ENCODE measurements at regions not wholly inside any gene's neighbourhood (a gene's known extent, or its start where the extent isn't known, plus 50 kb on each side); places are given as distances from the start of the nearest gene placed in this dataset.

- no peak for ATAC-seq
- no peak for DNase-seq (ENCODE audit: low read depth in 1 of 2, low spot score in 1 of 2)
- Histone ChIP-seq H3K4me1 (no peaks in the 10 kb centered on the region), H3K4me3 (no peak overlapping the region), H3K9me3 (no peaks in the 10 kb centered on the region), H3K4me2 (no peak overlapping the region), H3K27ac (no peak overlapping the region)
- WGBS (ENCODE audit: missing lambda C conversion rate) = 7% methylated on average over 2 of the region's 2 CpGs
- CTCF ChIA-PET = no interaction called here
- POLR2A ChIA-PET = no interaction called here
- TF ChIP-seq MAX (IDR thresholded peaks at IDR 0.05) (no peak), ZFP36 (IDR thresholded peaks at IDR 0.05; ENCODE audit: borderline replicate concordance, partially characterized antibody) (no peak), CBX8 (IDR thresholded peaks at IDR 0.05) (no peak)
- no peak for FAIRE-seq
Observed at GRCh38 chr15:55094136-55094535, 102.6 kb downstream of the RSL24D1 start.

GRCh38 chr15:55088207-55088606, 108.5 kb downstream of the RSL24D1 start:
- POLR2A ChIA-PET = no interaction called here
- CTCF ChIA-PET = no interaction called here
- ATAC-seq = no peak

GRCh38 chr15:55084673-55085072, 112.1 kb downstream of the RSL24D1 start:
- Histone ChIP-seq H3K9me3 (no peaks in the 10 kb centered on the region), H3K4me1 (no peaks in the 10 kb centered on the region), H3K27ac (no peak overlapping the region), H3K4me2 (no peak overlapping the region), H3K4me3 (no peak overlapping the region)
- ATAC-seq (no peak), FAIRE-seq (no peak), DNase-seq (ENCODE audit: low read depth in 1 of 2, low spot score in 1 of 2) (no peak)
- ChIA-PET CTCF (no interaction called here), POLR2A (no interaction called here)
- TF ChIP-seq REST (IDR thresholded peaks at IDR 0.05) (no peak), FOSB (CRISPR knock-in tag; IDR thresholded peaks at IDR 0.05) (no peak), BHLHE40 (IDR thresholded peaks at IDR 0.05; ENCODE audit: low read depth, low read length) (no peak), HMGXB4 (CRISPR knock-in tag; IDR thresholded peaks at IDR 0.05; ENCODE audit: borderline replicate concordance) (no peak), CHD2 (IDR thresholded peaks at IDR 0.05; ENCODE audit: low read length, partially characterized antibody) (no peak)
- WGBS (ENCODE audit: missing lambda C conversion rate) = 4% methylated on average over 3 of the region's 3 CpGs

More at GRCh38 chr15:55088207-55088606, 108.5 kb downstream of the RSL24D1 start:
- Histone ChIP-seq H3K4me1 (no peaks in the 10 kb centered on the region), H3K4me2 (no peak overlapping the region), H3K4me3 (no peak overlapping the region), H3K9me3 (no peaks in the 10 kb centered on the region), H3K27ac (no peak overlapping the region)
- no peak for FAIRE-seq
- DNase-seq (ENCODE audit: low read depth in 1 of 2, low spot score in 1 of 2) = no peak
- TF ChIP-seq MAFK (IDR thresholded peaks at IDR 0.05; ENCODE audit: partially characterized antibody) = peak; percentile 57
- TF ChIP-seq TP53 (CRISPR knock-in tag; IDR thresholded peaks at IDR 0.05) = no peak

GRCh38 chr15:55084216-55084615, 112.5 kb downstream of the RSL24D1 start:
- H3K4me2 ChIP-seq = no peak overlapping the region
- no peak for FAIRE-seq
- TF ChIP-seq CHD2 (IDR thresholded peaks at IDR 0.05; ENCODE audit: low read length, partially characterized antibody) (no peak), MAX (IDR thresholded peaks at IDR 0.05) (no peak), EHF (CRISPR knock-in tag; IDR thresholded peaks at IDR 0.05) (no peak), POLR2A (IDR thresholded peaks at IDR 0.05; ENCODE audit: low read length) (no peak), KDM1A (IDR thresholded peaks at IDR 0.05; ENCODE audit: low read depth) (no peak), MAFK (IDR thresholded peaks at IDR 0.05; ENCODE audit: partially characterized antibody) (no peak), EHMT2 (IDR thresholded peaks at IDR 0.05; ENCODE audit: low read depth) (no peak), NFE2L2 (conservative IDR thresholded peaks at IDR 0.05; ENCODE audit: low read length) (no peak), PBX3 (IDR thresholded peaks at IDR 0.05) (no peak), CHD4 (IDR thresholded peaks at IDR 0.05; ENCODE audit: borderline replicate concordance) (no peak), ATOH8 (CRISPR knock-in tag; IDR thresholded peaks at IDR 0.05; ENCODE audit: low read depth) (no peak), CBX8 (IDR thresholded peaks at IDR 0.05) (no peak), POLR2AphosphoS2 (conservative IDR thresholded peaks at IDR 0.05; ENCODE audit: low read length) (no peak), NR3C1 (IDR thresholded peaks at IDR 0.05) (no peak), TFCP2L1 (CRISPR knock-in tag; IDR thresholded peaks at IDR 0.05) (no peak), JUN (IDR thresholded peaks at IDR 0.05) (no peak), JUNB (IDR thresholded peaks at IDR 0.05) (no peak), ZFP36 (IDR thresholded peaks at IDR 0.05; ENCODE audit: borderline replicate concordance, partially characterized antibody) (no peak)

More at GRCh38 chr15:55084216-55084615, 112.5 kb downstream of the RSL24D1 start:
- CTCF ChIA-PET = no interaction called here
- DNase-seq (ENCODE audit: low read depth in 1 of 2, low spot score in 1 of 2) (no peak), ATAC-seq (no peak)
- WGBS (ENCODE audit: missing lambda C conversion rate) = 16% methylated on average over 3 of the region's 3 CpGs
- POLR2A ChIA-PET = no interaction called here
- Histone ChIP-seq H3K9me3 (no peaks in the 10 kb centered on the region; the same call in 2 of the 3 replicates), H3K4me1 (no peaks in the 10 kb centered on the region), H3K27ac (no peak overlapping the region), H3K4me3 (no peak overlapping the region)

All from A549 (cell line).